AG04450 (cell line): ENCODE measurements at regions not wholly inside any gene's neighbourhood (a gene's known extent, or its start where the extent isn't known, plus 50 kb on each side); places are given as distances from the start of the nearest gene placed in this dataset.

ENCODE experiments used
- CTCF ChIA-PET: fragments of 300-600, 350-600 bp; formaldehyde crosslinking; extraction: SDS; loops from one replicate; lab custom pipeline; 2022; ENCODE audit warnings: antibody characterized with exemption, inconsistent platforms; lab: Charles Lee
- POLR2A ChIA-PET: fragments of 350-600 bp; formaldehyde crosslinking; extraction: SDS; loops from one replicate; lab custom pipeline; 2021; ENCODE audit warnings: antibody characterized with exemption, inconsistent platforms; lab: Yijun Ruan, JAX
- DNase-seq: peaks from one replicate; pipeline ENCODE4 v3.0.0-alpha.2; 2011; ENCODE audit warnings: low read depth, low spot score
- H3K27ac ChIP-seq: one replicate; pipeline ENCODE4 v1.5.1; 2012; ENCODE audit warnings: low read depth, low read length, control low read depth
- H3K27me3 ChIP-seq: one replicate; pipeline ENCODE4 v1.6.0; 2012; ENCODE audit warnings: low read length; ENCODE audit not compliant: control insufficient read depth, insufficient read depth
- H3K4me3 ChIP-seq: 2 replicates; pipeline ENCODE4 v1.5.1; 2011; ENCODE audit warnings: mild to moderate bottlenecking, low read depth, low read length, control low read depth
- H3K9me3 ChIP-seq: 2 replicates; pipeline ENCODE4 v1.5.1; 2012; ENCODE audit warnings: low read length; ENCODE audit not compliant: control insufficient read depth, insufficient read depth
- TF ChIP-seq, protein P1 (sequence below): IDR thresholded peaks from 2 replicates; pipeline ENCODE4 v1.5.1; 2011; ENCODE audit warnings: low read depth, low read length, control low read depth, inconsistent platforms

DNA sequence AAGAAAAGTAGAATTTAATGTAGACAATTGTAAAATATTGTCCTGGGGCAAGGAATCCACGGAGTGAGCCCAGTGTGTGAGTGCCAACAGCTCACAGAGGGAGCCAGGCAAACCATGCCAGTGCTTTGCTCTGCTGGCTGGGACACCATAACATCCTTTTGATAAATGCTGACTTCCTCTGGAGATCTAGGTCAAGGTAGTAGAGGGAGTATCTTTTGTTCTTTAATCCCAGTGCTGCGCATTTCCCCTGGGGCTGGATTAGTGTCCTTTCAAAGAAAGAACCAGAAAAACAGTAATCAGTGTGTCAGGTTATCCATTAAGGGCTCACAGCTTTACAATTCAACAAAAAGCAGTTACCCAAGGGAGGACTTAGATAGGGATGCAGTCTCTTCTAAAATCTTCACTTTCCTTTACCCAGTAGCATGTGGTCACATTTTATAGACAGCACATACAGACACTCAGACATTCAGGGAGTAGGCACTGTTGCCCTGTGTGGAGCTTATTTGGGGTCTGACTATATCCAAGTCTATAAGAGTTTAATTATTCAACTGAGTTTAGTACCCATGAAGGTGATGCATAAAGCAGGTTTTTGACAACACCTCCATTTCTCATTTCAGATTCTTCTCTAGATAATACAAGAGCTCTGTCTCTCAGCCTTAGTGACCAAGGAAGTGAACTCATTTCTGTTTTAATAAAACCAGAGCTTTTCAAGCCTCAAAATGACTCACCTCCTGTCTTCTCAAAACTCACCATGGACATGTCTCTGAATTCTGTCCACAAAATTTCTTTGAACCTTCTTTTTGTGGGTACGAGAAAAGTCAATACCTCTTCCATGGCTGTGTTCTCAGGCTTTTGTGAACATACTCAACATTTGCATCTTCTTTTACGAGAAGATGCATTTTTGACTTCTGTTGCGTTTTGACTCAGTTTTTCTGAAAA is 215.3 kb downstream of the BRINP2 start:
- TF ChIP-seq, protein P1, sequence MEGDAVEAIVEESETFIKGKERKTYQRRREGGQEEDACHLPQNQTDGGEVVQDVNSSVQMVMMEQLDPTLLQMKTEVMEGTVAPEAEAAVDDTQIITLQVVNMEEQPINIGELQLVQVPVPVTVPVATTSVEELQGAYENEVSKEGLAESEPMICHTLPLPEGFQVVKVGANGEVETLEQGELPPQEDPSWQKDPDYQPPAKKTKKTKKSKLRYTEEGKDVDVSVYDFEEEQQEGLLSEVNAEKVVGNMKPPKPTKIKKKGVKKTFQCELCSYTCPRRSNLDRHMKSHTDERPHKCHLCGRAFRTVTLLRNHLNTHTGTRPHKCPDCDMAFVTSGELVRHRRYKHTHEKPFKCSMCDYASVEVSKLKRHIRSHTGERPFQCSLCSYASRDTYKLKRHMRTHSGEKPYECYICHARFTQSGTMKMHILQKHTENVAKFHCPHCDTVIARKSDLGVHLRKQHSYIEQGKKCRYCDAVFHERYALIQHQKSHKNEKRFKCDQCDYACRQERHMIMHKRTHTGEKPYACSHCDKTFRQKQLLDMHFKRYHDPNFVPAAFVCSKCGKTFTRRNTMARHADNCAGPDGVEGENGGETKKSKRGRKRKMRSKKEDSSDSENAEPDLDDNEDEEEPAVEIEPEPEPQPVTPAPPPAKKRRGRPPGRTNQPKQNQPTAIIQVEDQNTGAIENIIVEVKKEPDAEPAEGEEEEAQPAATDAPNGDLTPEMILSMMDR: no peak
- DNase-seq: no peak
- Histone ChIP-seq H3K27me3 (no peaks in the 10 kb centered on the region), H3K9me3 (no peaks in the 10 kb centered on the region), H3K4me3 (no peak overlapping the region), H3K27ac (no peak overlapping the region)
- ChIA-PET POLR2A (no interaction called here), CTCF (no interaction called here)

DNA sequence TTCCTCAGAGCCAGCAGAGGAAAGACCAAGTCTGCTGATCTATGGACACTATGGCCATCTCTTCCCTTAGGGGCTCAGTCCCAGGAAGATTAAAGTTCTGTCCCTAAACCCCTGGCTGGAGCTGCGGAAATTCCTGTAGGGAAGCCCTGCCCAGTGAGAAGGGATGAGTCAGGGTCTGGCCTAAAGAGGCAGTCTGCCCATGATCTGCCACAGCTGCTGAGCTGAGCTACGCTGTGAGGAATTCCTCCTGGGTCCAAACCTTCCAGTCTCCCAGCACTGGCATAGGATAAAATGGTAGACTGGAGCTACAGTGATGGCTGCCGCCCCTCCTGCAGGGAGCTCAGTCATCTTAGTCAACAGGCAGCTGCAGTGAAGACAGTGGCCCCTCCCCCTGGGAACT is 213.7 kb downstream of the BRINP2 start:
- POLR2A ChIA-PET: no interaction called here
- CTCF ChIA-PET: no interaction called here
- no peak for DNase-seq

DNA sequence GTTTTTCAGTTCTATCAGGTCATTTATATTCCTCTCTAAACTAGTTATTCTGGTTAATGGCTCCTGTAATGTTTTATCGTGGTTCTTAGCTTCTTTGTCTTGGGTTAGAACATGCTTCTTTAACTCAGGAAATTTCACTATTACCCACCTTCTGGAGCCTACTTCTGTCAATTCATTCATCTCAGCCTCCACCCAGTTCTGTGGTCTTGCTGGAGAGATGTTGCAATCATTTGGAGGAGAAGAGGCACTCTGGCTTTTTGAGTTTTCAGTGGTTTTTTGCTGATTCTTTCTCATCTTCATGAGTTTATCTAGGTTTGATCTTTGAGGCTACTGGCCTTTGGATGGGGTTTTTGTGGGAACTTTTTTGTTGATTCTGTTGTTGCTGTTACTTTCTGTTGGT is 213.0 kb downstream of the BRINP2 start:
- H3K27ac ChIP-seq: no peak overlapping the region
- ChIA-PET CTCF (no interaction called here), POLR2A (no interaction called here)
- H3K4me3 ChIP-seq: no peak overlapping the region
- no peaks in the 10 kb centered on the region for H3K9me3 ChIP-seq
- TF ChIP-seq, protein P1: no peak
- no peaks in the 10 kb centered on the region for H3K27me3 ChIP-seq
- DNase-seq: no peak

More for the DNA sequence above, 213.7 kb downstream of the BRINP2 start:
- Histone ChIP-seq H3K4me3 (no peak overlapping the region), H3K9me3 (no peaks in the 10 kb centered on the region), H3K27ac (no peak overlapping the region), H3K27me3 (no peaks in the 10 kb centered on the region)
- TF ChIP-seq, protein P1: no peak

DNA sequence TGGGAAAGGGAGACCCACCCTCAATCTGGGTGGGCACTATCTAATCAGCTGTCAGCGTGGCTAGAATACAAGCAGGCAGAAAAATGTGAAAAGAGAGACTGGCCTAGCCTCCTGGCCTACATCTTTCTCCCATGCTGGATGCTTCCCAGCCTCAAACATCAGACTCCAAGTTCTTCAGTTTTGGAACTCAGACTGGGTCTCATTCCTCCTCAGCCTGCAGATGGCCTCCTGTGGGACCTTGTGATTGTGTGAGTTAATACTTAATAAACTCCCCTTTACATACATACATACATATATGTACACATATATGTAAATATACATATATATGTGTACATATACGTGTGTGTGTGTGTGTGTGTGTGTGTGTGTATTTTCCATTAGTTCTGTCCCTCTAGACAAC is 207.1 kb downstream of the BRINP2 start:
- DNase-seq: no peak
- peaks cover 2% of the 10 kb centered on the region for H3K27me3 ChIP-seq
- H3K9me3 ChIP-seq: no peaks in the 10 kb centered on the region
- TF ChIP-seq, protein P1: no peak
- H3K27ac ChIP-seq: no peak overlapping the region
- ChIA-PET CTCF (no interaction called here), POLR2A (no interaction called here)
- no peak overlapping the region for H3K4me3 ChIP-seq

DNA sequence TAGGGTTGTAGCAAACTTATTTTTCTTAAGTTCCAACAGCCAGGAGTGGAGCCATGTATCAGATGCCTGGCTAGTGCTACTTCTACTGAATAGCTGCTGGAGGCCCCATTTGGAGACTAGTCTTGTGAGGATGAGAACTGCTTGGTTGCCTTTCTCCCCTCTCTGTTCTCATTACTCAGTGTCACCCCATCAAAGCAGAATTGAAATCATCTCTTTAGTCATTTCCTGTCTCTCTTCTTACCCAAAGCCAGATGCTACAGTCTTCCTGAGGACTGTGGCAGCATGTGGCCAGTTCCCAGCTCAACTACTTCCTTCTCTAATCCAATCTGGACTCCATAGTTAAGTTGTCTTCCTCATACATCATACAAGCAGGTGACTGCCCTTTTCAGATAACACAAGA is 197.5 kb downstream of the BRINP2 start:
- ChIA-PET POLR2A (no interaction called here), CTCF (interaction anchor here (0.6 to 0.7 kb wide), 2 partner anchors 12 to 204 kb away, joined by 4 to 5 read pairs; partner anchors contain the start of gene ASTN1)
- Histone ChIP-seq H3K27me3 (no peaks in the 10 kb centered on the region), H3K27ac (no peak overlapping the region), H3K9me3 (no peaks in the 10 kb centered on the region), H3K4me3 (no peak overlapping the region)
- DNase-seq: no peak
- TF ChIP-seq, protein P1: no peak
